ENCODE measurements at regions not wholly inside any gene's neighbourhood (a gene's known extent, or its start where the extent isn't known, plus 50 kb on each side); places are given as distances from the start of the nearest gene placed in this dataset.

GRCh38 chr16:85162478-85163277, 50.4 kb upstream of the CIBAR2 start:
- H3K4me3 ChIP-seq (ENCODE audit: low read length): no peak overlapping the region
- no peaks in the 10 kb centered on the region for H3K27me3 ChIP-seq (ENCODE audit: control insufficient read depth, insufficient read depth, low read length)
- no peaks in the 10 kb centered on the region for H3K36me3 ChIP-seq (ENCODE audit: control insufficient read depth, insufficient read depth, low read length)
- no peaks in the 10 kb centered on the region for H3K9me3 ChIP-seq (ENCODE audit: control insufficient read depth, low read depth, low read length)
- H3K4me1 ChIP-seq (ENCODE audit: control insufficient read depth, insufficient read depth, low read length): peaks cover 48% of the 10 kb centered on the region
- WGBS (ENCODE audit: insufficient coverage, low lambda C conversion rate): no CpG with 5 or more reads among the region's 36 CpGs
- H3K27ac ChIP-seq (ENCODE audit: low read length): no peak overlapping the region
- peak in 1 of 2 donors; percentile 21 for DNase-seq

GRCh38 chr16:85163278-85164112, 51.2 kb upstream of the CIBAR2 start:
- no peak for DNase-seq
- Histone ChIP-seq H3K4me3 (ENCODE audit: low read length) (no peak overlapping the region), H3K9me3 (ENCODE audit: control insufficient read depth, low read depth, low read length) (no peaks in the 10 kb centered on the region), H3K27ac (ENCODE audit: low read length) (no peak overlapping the region), H3K36me3 (ENCODE audit: control insufficient read depth, insufficient read depth, low read length) (no peaks in the 10 kb centered on the region), H3K27me3 (ENCODE audit: control insufficient read depth, insufficient read depth, low read length) (no peaks in the 10 kb centered on the region), H3K4me1 (ENCODE audit: control insufficient read depth, insufficient read depth, low read length) (peaks cover 48% of the 10 kb centered on the region)
- WGBS (ENCODE audit: insufficient coverage, low lambda C conversion rate): no CpG with 5 or more reads among the region's 22 CpGs

DNA sequence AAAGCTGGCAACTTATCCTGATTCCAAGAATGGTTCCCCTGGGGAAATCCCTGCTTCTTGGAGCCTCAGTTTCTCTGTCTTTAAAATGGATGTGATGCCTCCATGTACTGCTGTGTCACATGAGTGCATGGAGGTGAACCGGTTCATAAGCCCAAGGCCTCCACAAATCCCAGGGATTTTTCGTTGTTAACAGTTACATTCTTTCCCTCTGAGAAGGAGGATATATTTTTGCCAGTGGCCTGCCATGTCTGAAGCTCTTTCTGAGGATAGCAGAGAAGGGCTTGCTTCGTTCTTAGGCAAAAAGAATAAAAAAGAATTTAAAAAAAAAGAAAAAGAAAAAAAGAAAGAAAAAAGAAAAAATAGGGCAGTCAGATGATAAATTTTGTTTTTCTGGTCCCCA, 52.2 kb upstream of the CIBAR2 start:
- WGBS (ENCODE audit: insufficient coverage, low lambda C conversion rate): 92% methylated on average over 1 of the region's 3 CpGs
- H3K4me1 ChIP-seq (ENCODE audit: control insufficient read depth, insufficient read depth, low read length): peaks cover 41% of the 10 kb centered on the region
- no peaks in the 10 kb centered on the region for H3K36me3 ChIP-seq (ENCODE audit: control insufficient read depth, insufficient read depth, low read length)
- H3K9me3 ChIP-seq (ENCODE audit: control insufficient read depth, low read depth, low read length): no peaks in the 10 kb centered on the region
- H3K27me3 ChIP-seq (ENCODE audit: control insufficient read depth, insufficient read depth, low read length): no peaks in the 10 kb centered on the region
- no peak for DNase-seq
- no peak overlapping the region for H3K27ac ChIP-seq (ENCODE audit: low read length)
- no peak overlapping the region for H3K4me3 ChIP-seq (ENCODE audit: low read length)

GRCh38 chr16:85164838-85165516, 52.7 kb upstream of the CIBAR2 start:
- WGBS (ENCODE audit: insufficient coverage, low lambda C conversion rate): 100% methylated on average over 2 of the region's 12 CpGs
- Histone ChIP-seq H3K36me3 (ENCODE audit: control insufficient read depth, insufficient read depth, low read length) (no peaks in the 10 kb centered on the region), H3K4me1 (ENCODE audit: control insufficient read depth, insufficient read depth, low read length) (peaks cover 38% of the 10 kb centered on the region), H3K4me3 (ENCODE audit: low read length) (no peak overlapping the region), H3K9me3 (ENCODE audit: control insufficient read depth, low read depth, low read length) (no peaks in the 10 kb centered on the region), H3K27ac (ENCODE audit: low read length) (no peak overlapping the region), H3K27me3 (ENCODE audit: control insufficient read depth, insufficient read depth, low read length) (no peaks in the 10 kb centered on the region)
- DNase-seq: peak in 1 of 2 donors; percentile 22

GRCh38 chr16:85165781-85166180, 53.5 kb upstream of the CIBAR2 start:
- no peak for DNase-seq
- Histone ChIP-seq H3K9me3 (ENCODE audit: control insufficient read depth, low read depth, low read length) (peaks cover 4% of the 10 kb centered on the region), H3K4me3 (ENCODE audit: low read length) (no peak overlapping the region), H3K27ac (ENCODE audit: low read length) (no peak overlapping the region), H3K36me3 (ENCODE audit: control insufficient read depth, insufficient read depth, low read length) (no peaks in the 10 kb centered on the region), H3K4me1 (ENCODE audit: control insufficient read depth, insufficient read depth, low read length) (peaks cover 37% of the 10 kb centered on the region), H3K27me3 (ENCODE audit: control insufficient read depth, insufficient read depth, low read length) (peaks cover 2% of the 10 kb centered on the region)
- WGBS (ENCODE audit: insufficient coverage, low lambda C conversion rate): no CpG with 5 or more reads among the region's 7 CpGs

- peaks cover 39% of the 10 kb centered on the region for H3K4me1 ChIP-seq (ENCODE audit: control insufficient read depth, insufficient read depth, low read length)
- no peak overlapping the region for H3K4me3 ChIP-seq (ENCODE audit: low read length)
- WGBS (ENCODE audit: insufficient coverage, low lambda C conversion rate): no CpG with 5 or more reads among the region's 7 CpGs
- no peak overlapping the region for H3K27ac ChIP-seq (ENCODE audit: low read length)
- no peak for DNase-seq
- H3K9me3 ChIP-seq (ENCODE audit: control insufficient read depth, low read depth, low read length): peaks cover 9% of the 10 kb centered on the region
- peaks cover 4% of the 10 kb centered on the region for H3K36me3 ChIP-seq (ENCODE audit: control insufficient read depth, insufficient read depth, low read length)
- H3K27me3 ChIP-seq (ENCODE audit: control insufficient read depth, insufficient read depth, low read length): peaks cover 2% of the 10 kb centered on the region
These were observed 54.0 kb upstream of the CIBAR2 start for GRCh38 chr16:85166281-85166680.

GRCh38 chr16:85166699-85167588, 54.7 kb upstream of the CIBAR2 start:
- H3K27me3 ChIP-seq (ENCODE audit: control insufficient read depth, insufficient read depth, low read length): peaks cover 2% of the 10 kb centered on the region
- peaks cover 4% of the 10 kb centered on the region for H3K36me3 ChIP-seq (ENCODE audit: control insufficient read depth, insufficient read depth, low read length)
- no peak for DNase-seq
- WGBS (ENCODE audit: insufficient coverage, low lambda C conversion rate): 57% methylated on average over 2 of the region's 22 CpGs
- H3K4me1 ChIP-seq (ENCODE audit: control insufficient read depth, insufficient read depth, low read length): peaks cover 43% of the 10 kb centered on the region
- H3K27ac ChIP-seq (ENCODE audit: low read length): peak overlapping the region; percentile 63
- peaks cover 13% of the 10 kb centered on the region for H3K9me3 ChIP-seq (ENCODE audit: control insufficient read depth, low read depth, low read length)
- H3K4me3 ChIP-seq (ENCODE audit: low read length): no peak overlapping the region

DNA sequence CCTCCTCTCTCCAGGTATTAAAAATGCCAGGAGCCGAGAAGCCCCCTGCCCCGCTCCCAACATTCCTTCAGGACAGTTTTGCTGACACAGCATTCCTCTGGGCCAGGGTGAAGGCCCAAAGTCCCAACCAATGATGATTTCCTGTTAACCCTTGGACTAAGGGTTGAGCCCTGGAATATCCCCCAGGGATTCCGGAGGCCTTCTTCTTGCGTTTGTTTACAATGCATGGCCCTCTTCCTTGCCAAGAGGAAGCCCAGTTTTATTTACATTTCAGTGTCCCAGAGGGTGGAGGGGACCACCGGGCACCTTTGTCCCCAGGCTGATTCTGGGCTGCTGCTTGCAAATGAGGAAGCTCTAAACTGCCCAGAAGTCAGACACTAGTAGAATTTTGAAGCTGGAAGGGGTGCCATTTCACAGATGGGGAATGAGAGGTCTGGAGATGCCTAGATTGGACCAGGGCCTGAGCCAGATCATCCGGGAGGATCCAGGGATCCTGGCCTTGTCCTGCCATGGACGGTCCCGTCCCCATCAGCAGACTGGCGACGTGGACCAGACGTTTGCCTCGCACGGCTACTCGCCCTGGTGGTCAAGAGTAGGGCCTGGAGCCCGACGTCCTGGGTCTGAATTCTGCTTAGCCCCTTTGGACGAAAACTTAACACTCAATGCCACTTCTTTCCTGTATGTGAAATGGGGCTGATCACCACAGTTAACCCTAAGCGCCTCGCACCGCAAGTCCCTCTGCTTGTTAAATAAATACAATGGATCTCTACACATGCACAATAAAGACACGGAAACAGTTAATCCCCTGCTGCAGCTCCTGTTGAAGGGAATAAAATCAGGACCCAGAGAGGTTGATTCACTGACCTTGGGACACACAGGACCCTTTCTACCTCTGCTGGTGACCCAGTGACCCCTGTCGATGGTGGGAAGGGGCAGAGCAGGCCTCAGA, 55.6 kb upstream of the CIBAR2 start:
- peak; percentile 82 to 92 for DNase-seq

DNA sequence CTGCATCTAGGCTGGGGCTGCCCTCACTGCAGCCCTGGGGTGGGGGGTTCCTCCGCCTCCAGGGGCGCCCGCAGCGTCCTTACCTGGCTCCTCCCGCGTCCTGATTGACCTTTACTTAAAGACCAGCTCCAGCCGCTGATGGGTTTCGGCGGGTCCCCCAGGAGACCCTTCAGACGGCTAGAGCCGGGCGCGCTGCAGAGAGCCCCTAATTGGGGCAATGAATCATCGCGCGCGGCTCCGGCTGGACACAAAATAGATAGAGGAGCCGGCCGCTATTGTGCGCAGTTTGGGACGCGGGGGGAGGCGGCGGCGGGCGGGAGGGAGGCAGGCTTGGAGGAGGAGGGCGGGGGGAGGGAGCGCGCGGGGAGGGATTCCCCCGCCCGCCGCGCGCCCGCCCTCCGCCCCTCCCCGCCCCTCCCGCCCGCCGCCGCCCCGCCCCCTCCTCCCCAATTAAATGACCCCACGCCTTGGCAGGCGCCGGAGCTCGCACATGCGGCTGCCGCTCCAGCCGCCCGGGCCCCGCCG, 56.5 kb upstream of the CIBAR2 start:
- Histone ChIP-seq H3K4me1 (ENCODE audit: control insufficient read depth, insufficient read depth, low read length) (peaks cover 55% of the 10 kb centered on the region), H3K27ac (ENCODE audit: low read length) (peak overlapping the region; percentile 63), H3K4me3 (ENCODE audit: low read length) (peak overlapping the region; percentile 58), H3K27me3 (ENCODE audit: control insufficient read depth, insufficient read depth, low read length) (peaks cover 2% of the 10 kb centered on the region), H3K9me3 (ENCODE audit: control insufficient read depth, low read depth, low read length) (peaks cover 13% of the 10 kb centered on the region), H3K36me3 (ENCODE audit: control insufficient read depth, insufficient read depth, low read length) (peaks cover 4% of the 10 kb centered on the region)
- DNase-seq: peak in 1 of 2 donors; percentile 62
- no CpG with 5 or more reads among the region's 54 CpGs for WGBS (ENCODE audit: insufficient coverage, low lambda C conversion rate)

More for the DNA sequence above, 55.6 kb upstream of the CIBAR2 start:
- Histone ChIP-seq H3K36me3 (ENCODE audit: control insufficient read depth, insufficient read depth, low read length) (peaks cover 4% of the 10 kb centered on the region), H3K4me1 (ENCODE audit: control insufficient read depth, insufficient read depth, low read length) (peaks cover 49% of the 10 kb centered on the region), H3K27ac (ENCODE audit: low read length) (peak overlapping the region; percentile 63), H3K4me3 (ENCODE audit: low read length) (peak overlapping the region; percentile 58), H3K27me3 (ENCODE audit: control insufficient read depth, insufficient read depth, low read length) (peaks cover 2% of the 10 kb centered on the region), H3K9me3 (ENCODE audit: control insufficient read depth, low read depth, low read length) (peaks cover 13% of the 10 kb centered on the region)
- WGBS (ENCODE audit: insufficient coverage, low lambda C conversion rate): no CpG with 5 or more reads among the region's 22 CpGs
